Esophagus muscularis mucosa (tissue), 4 donors: ENCODE measurements at regions not wholly inside any gene's neighbourhood (a gene's known extent, or its start where the extent isn't known, plus 50 kb on each side); places are given as distances from the start of the nearest gene placed in this dataset.

ENCODE experiments used
- DNase-seq: peaks from one replicate; pipeline ENCODE4 v3.0.0-alpha.2; 2017; ENCODE audit errors: extremely low spot score
- H3K27ac ChIP-seq, 4 donors: fragments of 200-600 bp; sonication (generic); replicated peaks in 1 of 4; 1 replicate in 3 of 4; 2 replicates in 1 of 4; pipeline ENCODE4 v1.5.1; 2016 to 2019; ENCODE audit warnings: mild to moderate bottlenecking in 1 of 4
- H3K27me3 ChIP-seq, 4 donors: fragments of 200-600 bp; sonication (generic); one replicate each; pipeline versions ENCODE4 v1.5.1 to v1.6.0; 2016 to 2019
- H3K36me3 ChIP-seq, 4 donors: fragments of 200-600 bp; sonication (generic); one replicate each; pipeline ENCODE4 v1.5.1; 2016 to 2019
- H3K4me1 ChIP-seq, 4 donors: fragments of 200-600 bp; sonication (generic); one replicate each; pipeline ENCODE4 v1.5.1; 2016 to 2019
- H3K4me3 ChIP-seq, 4 donors: fragments of 200-600 bp; sonication (generic); 1 replicate in 2 of 4; 2 replicates in 2 of 4; pipeline ENCODE4 v1.5.1; 2016 to 2019; ENCODE audit warnings: mild to moderate bottlenecking in 4 of 4, moderate library complexity in 1 of 4
- H3K9me3 ChIP-seq, 4 donors: fragments of 200-600 bp; sonication (generic); 1 replicate in 3 of 4; 2 replicates in 1 of 4; pipeline ENCODE4 v1.5.1; 2016 to 2019
- EP300 ChIP-seq: sonication (generic); formaldehyde crosslinking; IDR thresholded peaks from one replicate; pipeline ENCODE4 v1.6.1; 2017; ENCODE audit warnings: antibody characterized with exemption
- POLR2A ChIP-seq: fragments of 450-650 bp; IDR thresholded peaks from one replicate; pipeline ENCODE4 v1.6.1; 2017; ENCODE audit warnings: antibody characterized with exemption, moderate library complexity, mild to moderate bottlenecking, low read depth
- POLR2AphosphoS5 ChIP-seq, 2 donors: sonication (generic); formaldehyde crosslinking; IDR thresholded peaks; one replicate each; pipeline ENCODE4 v1.6.1; 2017; ENCODE audit warnings: antibody characterized with exemption in 2 of 2
- WGBS: methylation state at CpG from one replicate; pipeline ENCODE4 v1.1.5; 2018; 5-methylcytosine and 5-hydroxymethylcytosine counted together
- intact Hi-C: fragments of 100-400 bp; cut with DNase I; formaldehyde crosslinking; loops from one replicate; pipeline ENCODE4 v1.15.1; 2023
- TF ChIP-seq, protein P1 (sequence below), 3 experiments: fragments of 200-600 bp in 2 of 3; fragments of 450-650 bp in 1 of 3; sonication (generic) in 2 of 3; IDR thresholded peaks; one replicate each; pipeline ENCODE4 v1.5.1; 2017 to 2019; ENCODE audit warnings: antibody characterized with exemption in 3 of 3, mild to moderate bottlenecking in 2 of 3, moderate library complexity in 1 of 3

DNA sequence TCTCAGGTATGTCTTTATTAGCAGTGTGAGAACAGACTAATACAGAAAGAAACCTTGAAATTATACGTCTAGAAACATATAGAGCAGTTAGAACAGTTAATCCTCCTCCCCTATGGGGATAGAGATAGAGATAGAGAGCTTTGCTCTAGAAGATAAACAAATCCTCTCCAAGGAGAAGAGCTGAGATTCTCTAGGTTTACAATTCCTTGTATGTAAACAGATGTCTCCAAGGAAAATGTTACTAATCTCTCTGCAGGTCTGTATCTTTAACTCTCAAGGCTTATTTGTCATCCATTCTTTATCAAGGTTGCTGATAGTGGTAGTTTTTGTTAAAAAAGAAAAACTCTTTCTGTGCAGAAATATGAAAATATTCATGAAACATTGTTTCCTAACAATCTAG lies 282.1 kb upstream of the GIMD1 start:
- Histone ChIP-seq H3K27ac (no peak overlapping the region), H3K9me3 (no peaks in the 10 kb centered on the region), H3K27me3 (no peaks in the 10 kb centered on the region), H3K36me3 (no peaks in the 10 kb centered on the region), H3K4me1 (no peaks in the 10 kb centered on the region), H3K4me3 (no peak overlapping the region)
- TF ChIP-seq POLR2AphosphoS5 (IDR thresholded peaks at IDR 0.05) (no peak), POLR2A (no peak), EP300 (no peak)
- TF ChIP-seq, protein P1, sequence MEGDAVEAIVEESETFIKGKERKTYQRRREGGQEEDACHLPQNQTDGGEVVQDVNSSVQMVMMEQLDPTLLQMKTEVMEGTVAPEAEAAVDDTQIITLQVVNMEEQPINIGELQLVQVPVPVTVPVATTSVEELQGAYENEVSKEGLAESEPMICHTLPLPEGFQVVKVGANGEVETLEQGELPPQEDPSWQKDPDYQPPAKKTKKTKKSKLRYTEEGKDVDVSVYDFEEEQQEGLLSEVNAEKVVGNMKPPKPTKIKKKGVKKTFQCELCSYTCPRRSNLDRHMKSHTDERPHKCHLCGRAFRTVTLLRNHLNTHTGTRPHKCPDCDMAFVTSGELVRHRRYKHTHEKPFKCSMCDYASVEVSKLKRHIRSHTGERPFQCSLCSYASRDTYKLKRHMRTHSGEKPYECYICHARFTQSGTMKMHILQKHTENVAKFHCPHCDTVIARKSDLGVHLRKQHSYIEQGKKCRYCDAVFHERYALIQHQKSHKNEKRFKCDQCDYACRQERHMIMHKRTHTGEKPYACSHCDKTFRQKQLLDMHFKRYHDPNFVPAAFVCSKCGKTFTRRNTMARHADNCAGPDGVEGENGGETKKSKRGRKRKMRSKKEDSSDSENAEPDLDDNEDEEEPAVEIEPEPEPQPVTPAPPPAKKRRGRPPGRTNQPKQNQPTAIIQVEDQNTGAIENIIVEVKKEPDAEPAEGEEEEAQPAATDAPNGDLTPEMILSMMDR (IDR thresholded peaks at IDR 0.05): no peak
- DNase-seq: no peak
- intact Hi-C loops: no loop called here
- 54% methylated on average over 1 of the region's 1 CpG for WGBS

GRCh38 chr4:106647451-106647850 lies 278.9 kb upstream of the GIMD1 start:
- no peaks in the 10 kb centered on the region for H3K4me1 ChIP-seq
- H3K27me3 ChIP-seq: no peaks in the 10 kb centered on the region
- intact Hi-C loops: no loop called here
- no peak overlapping the region for H3K27ac ChIP-seq
- DNase-seq: no peak
- no peak overlapping the region for H3K4me3 ChIP-seq
- no peaks in the 10 kb centered on the region for H3K9me3 ChIP-seq
- no peaks in the 10 kb centered on the region for H3K36me3 ChIP-seq
- TF ChIP-seq EP300 (no peak), POLR2A (no peak), POLR2AphosphoS5 (IDR thresholded peaks at IDR 0.05) (no peak)
- TF ChIP-seq, protein P1 (IDR thresholded peaks at IDR 0.05): no peak

GRCh38 chr4:106629268-106629625 lies 260.7 kb upstream of the GIMD1 start:
- no peak for TF ChIP-seq EP300
- TF ChIP-seq POLR2AphosphoS5 (IDR thresholded peaks at IDR 0.05): no peak
- TF ChIP-seq, protein P1 (IDR thresholded peaks at IDR 0.05): no peak
- Histone ChIP-seq H3K27me3 (no peaks in the 10 kb centered on the region), H3K4me1 (no peaks in the 10 kb centered on the region), H3K9me3 (no peaks in the 10 kb centered on the region), H3K4me3 (no peak overlapping the region), H3K36me3 (no peaks in the 10 kb centered on the region), H3K27ac (no peak overlapping the region)
- no peak for DNase-seq
- 32% methylated on average over 1 of the region's 1 CpG for WGBS
- intact Hi-C loops: no loop called here

DNA sequence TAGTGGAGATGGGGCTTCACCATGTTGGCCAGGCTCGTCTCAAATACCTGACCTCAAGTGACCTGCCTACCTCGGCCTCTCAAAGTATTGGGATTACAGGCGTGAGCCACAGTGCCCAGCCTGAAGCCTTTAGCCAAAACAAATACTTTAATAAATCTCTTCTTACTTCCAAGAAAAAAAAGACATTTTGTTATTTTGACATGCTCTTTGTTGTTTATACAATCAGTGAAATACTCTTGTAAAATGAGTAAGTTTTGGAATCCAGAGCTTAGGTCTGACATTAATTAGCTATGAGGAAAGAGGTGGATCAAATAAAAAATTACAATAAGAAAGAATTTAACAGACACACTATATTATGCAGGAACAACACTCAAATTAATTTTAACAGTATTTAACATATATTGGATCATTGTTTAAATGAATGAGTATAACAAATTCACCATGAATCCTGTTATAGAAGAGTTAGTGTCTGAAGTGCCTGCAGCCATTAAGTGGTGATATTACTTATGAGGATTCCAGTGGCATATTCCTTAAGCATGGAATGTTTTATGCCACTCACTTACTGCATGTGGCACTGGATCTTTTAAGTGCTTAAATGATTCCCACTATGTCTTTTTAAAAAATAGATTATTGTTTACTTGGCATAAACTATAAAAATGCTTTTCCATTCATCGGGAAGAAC lies 260.1 kb upstream of the GIMD1 start:
- 43% methylated on average over 4 of the region's 4 CpGs for WGBS
- DNase-seq: no peak
- TF ChIP-seq POLR2AphosphoS5 (IDR thresholded peaks at IDR 0.05): no peak
- no peaks in the 10 kb centered on the region for H3K36me3 ChIP-seq
- no peak overlapping the region for H3K27ac ChIP-seq
- intact Hi-C loops: no loop called here
- no peaks in the 10 kb centered on the region for H3K9me3 ChIP-seq
- H3K4me3 ChIP-seq: no peak overlapping the region
- H3K27me3 ChIP-seq: no peaks in the 10 kb centered on the region
- no peaks in the 10 kb centered on the region for H3K4me1 ChIP-seq

DNA sequence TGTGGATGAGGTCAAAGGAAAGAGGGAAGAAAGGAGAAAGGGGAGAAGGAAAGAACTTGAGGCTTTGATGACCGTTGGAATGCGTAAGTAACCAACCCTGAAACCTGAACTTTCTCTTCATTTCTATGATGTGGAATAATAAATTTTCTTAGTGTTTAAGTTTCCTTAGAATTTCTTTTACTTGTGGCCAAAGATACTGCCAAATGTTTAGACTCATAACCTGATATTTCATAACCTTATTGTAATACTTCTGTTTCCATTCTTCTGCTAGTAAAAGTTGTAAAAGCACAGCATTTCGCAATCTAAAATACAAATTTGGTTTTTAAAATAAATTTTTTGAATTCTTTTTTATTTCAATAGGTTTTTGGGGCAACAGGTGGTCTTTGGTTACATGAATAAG lies 258.5 kb upstream of the GIMD1 start:
- TF ChIP-seq, protein P1 (IDR thresholded peaks at IDR 0.05): no peak
- TF ChIP-seq POLR2A: no peak
- TF ChIP-seq POLR2AphosphoS5 (IDR thresholded peaks at IDR 0.05): no peak
- no peak for TF ChIP-seq EP300
- Histone ChIP-seq H3K27ac (no peak overlapping the region), H3K4me3 (no peak overlapping the region), H3K36me3 (no peaks in the 10 kb centered on the region), H3K4me1 (no peaks in the 10 kb centered on the region), H3K9me3 (no peaks in the 10 kb centered on the region), H3K27me3 (no peaks in the 10 kb centered on the region)
- DNase-seq: no peak
- 86% methylated on average over 3 of the region's 3 CpGs for WGBS
- intact Hi-C loops: no loop called here
